H1 (cell line): ENCODE measurements at regions not wholly inside any gene's neighbourhood (a gene's known extent, or its start where the extent isn't known, plus 50 kb on each side); places are given as distances from the start of the nearest gene placed in this dataset.

ENCODE experiments used
- CTCF ChIA-PET: fragments of 300-600 bp; sonication (Branson Sonifier 250); formaldehyde crosslinking; loops from one replicate; lab custom pipeline; 2021; ENCODE audit not compliant: partially characterized antibody; lab: Charles Lee
- POLR2A ChIA-PET: fragments of 300-600 bp; sonication (Branson Sonifier 250); formaldehyde crosslinking; loops from one replicate; lab custom pipeline; 2021; ENCODE audit warnings: inconsistent platforms; ENCODE audit not compliant: partially characterized antibody; lab: Charles Lee
- DNase-seq, 2 experiments: peaks; one replicate each; pipeline versions ENCODE4 v3.0.0 to v3.0.0-alpha.2; 2010 to 2022; ENCODE audit warnings: low spot score in 2 of 2, low read depth in 1 of 2, mixed read lengths in 1 of 2
- FAIRE-seq: peaks from 2 replicates; lab custom pipeline; 2011; peaks lifted over from hg19 to GRCh38; lab: Jason Lieb, UNC
- H2AFZ ChIP-seq: 2 replicates; pipeline ENCODE4 v1.8.1; 2012; ENCODE audit warnings: low read length, inconsistent platforms
- H2AK5ac ChIP-seq: 2 replicates; pipeline ENCODE4 v1.6.1; 2013; ENCODE audit warnings: low read depth, low read length
- H2BK120ac ChIP-seq: replicated peaks from 2 replicates; pipeline ENCODE3; 2013; ENCODE audit warnings: low read depth, low read length, inconsistent platforms
- H2BK12ac ChIP-seq: 2 replicates; pipeline ENCODE4 v1.6.1; 2013; ENCODE audit warnings: low read depth, low read length
- H2BK15ac ChIP-seq: 2 replicates; pipeline ENCODE4 v1.6.1; 2013; ENCODE audit warnings: low read length
- H2BK20ac ChIP-seq: 2 replicates; pipeline ENCODE4 v1.6.1; 2013; ENCODE audit warnings: low read length
- H2BK5ac ChIP-seq: 2 replicates; pipeline ENCODE4 v1.6.1; 2013; ENCODE audit warnings: low read depth, low read length
- H3K14ac ChIP-seq: 2 replicates; pipeline ENCODE4 v1.6.1; 2013; ENCODE audit warnings: inconsistent platforms; ENCODE audit not compliant: insufficient read length
- H3K18ac ChIP-seq: 2 replicates; pipeline ENCODE4 v1.6.1; 2013; ENCODE audit warnings: low read length; ENCODE audit errors: extremely low read depth
- H3K23ac ChIP-seq: 2 replicates; pipeline ENCODE4 v1.6.1; 2013; ENCODE audit warnings: inconsistent platforms; ENCODE audit not compliant: insufficient read length
- H3K23me2 ChIP-seq: 2 replicates; pipeline ENCODE4 v1.6.1; 2013; ENCODE audit warnings: low read depth, low read length
- H3K27ac ChIP-seq: 2 replicates; pipeline ENCODE4 v1.6.1; 2011; ENCODE audit warnings: low read depth, low read length, inconsistent platforms
- H3K27me3 ChIP-seq, 4 experiments: replicated peaks in 1 of 4; 1 replicate in 1 of 4; 2 replicates in 3 of 4; pipeline versions ENCODE4 v1.6.1 to v1.8.1; 2011 to 2013; ENCODE audit warnings: low read length in 3 of 4, mild to moderate bottlenecking in 3 of 4, inconsistent platforms in 2 of 4, mixed read lengths in 2 of 4, moderate library complexity in 1 of 4; ENCODE audit not compliant: control insufficient read depth in 3 of 4, insufficient read depth in 3 of 4; ENCODE audit errors: extremely low read depth in 1 of 4
- H3K36me3 ChIP-seq, 4 experiments: 2 replicates each; pipeline versions ENCODE4 v1.6.1 to v1.8.1; 2011 to 2013; ENCODE audit warnings: mild to moderate bottlenecking in 4 of 4, low read length in 3 of 4, moderate library complexity in 2 of 4, control low read depth in 1 of 4, inconsistent platforms in 1 of 4; ENCODE audit not compliant: insufficient read depth in 4 of 4, control insufficient read depth in 2 of 4
- H3K4ac ChIP-seq: replicated peaks from 2 replicates; pipeline ENCODE3; 2013; ENCODE audit warnings: low read length, low read depth, mixed read lengths, inconsistent platforms; ENCODE audit not compliant: insufficient read length
- H3K4me1 ChIP-seq, 4 experiments: replicated peaks in 1 of 4; 1 replicate in 1 of 4; 2 replicates in 3 of 4; pipeline versions ENCODE4 v1.6.1 to v1.8.1; 2011 to 2013; ENCODE audit warnings: low read length in 3 of 4, inconsistent platforms in 2 of 4, mixed read lengths in 1 of 4; ENCODE audit not compliant: insufficient read depth in 4 of 4, control insufficient read depth in 3 of 4
- H3K4me2 ChIP-seq, 2 experiments: 2 replicates each; pipeline versions ENCODE4 v1.6.1 to v1.8.1; 2011 to 2013; ENCODE audit warnings: low read depth in 2 of 2, low read length in 2 of 2, control low read depth in 1 of 2, inconsistent platforms in 1 of 2, mild to moderate bottlenecking in 1 of 2; ENCODE audit not compliant: insufficient read depth in 1 of 2
- H3K4me3 ChIP-seq, 4 experiments: fragments of 200-600, 300-600 bp in 1 of 4; sonication (generic), shearing (Covaris generic), sonication (Bioruptor Twin) in 1 of 4; 2 replicates each; pipeline versions ENCODE4 v1.5.1 to v1.8.1; 2011 to 2016; ENCODE audit warnings: low read length in 4 of 4, low read depth in 3 of 4, control low read depth in 2 of 4, inconsistent platforms in 2 of 4, mild to moderate bottlenecking in 2 of 4, mixed read lengths in 1 of 4, moderate library complexity in 1 of 4; ENCODE audit not compliant: insufficient read depth in 2 of 4; ENCODE audit errors: extremely low read depth in 1 of 4
- H3K56ac ChIP-seq: replicated peaks from 2 replicates; pipeline ENCODE3; 2013; ENCODE audit warnings: low read depth, mild to moderate bottlenecking, mixed read lengths, low read length, inconsistent platforms; ENCODE audit not compliant: insufficient read length
- H3K79me1 ChIP-seq: 2 replicates; pipeline ENCODE4 v1.6.1; 2013; ENCODE audit warnings: low read depth, low read length, control low read depth
- H3K79me2 ChIP-seq, 2 experiments: 2 replicates each; pipeline versions ENCODE4 v1.6.1 to v1.8.1; 2012 to 2013; ENCODE audit warnings: low read length in 2 of 2, mild to moderate bottlenecking in 2 of 2, inconsistent platforms in 1 of 2; ENCODE audit not compliant: insufficient read depth in 2 of 2, control insufficient read depth in 1 of 2
- H3K9ac ChIP-seq, 4 experiments: replicated peaks in 1 of 4; 1 replicate in 1 of 4; 2 replicates in 3 of 4; pipeline versions ENCODE4 v1.6.1 to v1.8.1; 2011 to 2013; ENCODE audit warnings: low read depth in 3 of 4, low read length in 3 of 4, control low read depth in 2 of 4, mild to moderate bottlenecking in 2 of 4, moderate library complexity in 2 of 4, inconsistent platforms in 1 of 4; ENCODE audit errors: extremely low read depth in 1 of 4
- H3K9me3 ChIP-seq, 2 experiments: 2 replicates each; pipeline versions ENCODE4 v1.6.1 to v1.8.1; 2012 to 2013; ENCODE audit warnings: mild to moderate bottlenecking in 2 of 2, moderate library complexity in 2 of 2, control low read depth in 1 of 2, inconsistent platforms in 1 of 2, low read depth in 1 of 2, low read length in 1 of 2, mixed read lengths in 1 of 2; ENCODE audit not compliant: insufficient read depth in 2 of 2
- H4K20me1 ChIP-seq, 2 experiments: replicated peaks in 1 of 2; 2 replicates each; pipeline versions ENCODE3 to v1.8.1; 2011 to 2013; ENCODE audit warnings: inconsistent platforms in 2 of 2, low read length in 2 of 2, mild to moderate bottlenecking in 1 of 2; ENCODE audit not compliant: insufficient read depth in 2 of 2, control insufficient read depth in 1 of 2
- H4K5ac ChIP-seq: 2 replicates; pipeline ENCODE4 v1.6.1; 2013; ENCODE audit warnings: low read length, low read depth, mixed read lengths, inconsistent platforms; ENCODE audit not compliant: insufficient read length
- H4K8ac ChIP-seq: 2 replicates; pipeline ENCODE4 v1.8.0; 2013; ENCODE audit warnings: mild to moderate bottlenecking, moderate library complexity, low read length, inconsistent platforms; ENCODE audit not compliant: insufficient read depth; ENCODE audit errors: extremely low read depth
- H4K91ac ChIP-seq: replicated peaks from 2 replicates; pipeline ENCODE3; 2013; ENCODE audit warnings: low read length, mixed read lengths, inconsistent platforms; ENCODE audit not compliant: insufficient read length
- ASH2L ChIP-seq: fragments of 200-600, 300-600 bp; sonication (generic); IDR thresholded peaks from one replicate; pipeline ENCODE4 v1.7.1; 2017; ENCODE audit warnings: low read length
- CBX8 ChIP-seq: fragments of 300-800, 300-1000 bp; sonication (generic); IDR thresholded peaks from 2 replicates; pipeline ENCODE4 v1.7.1; 2016; ENCODE audit warnings: low read depth, low read length, borderline replicate concordance
- CEBPB ChIP-seq: IDR thresholded peaks from 2 replicates; pipeline ENCODE4 v1.6.1; 2012; ENCODE audit warnings: low read depth, low read length
- CHD2 ChIP-seq: IDR thresholded peaks from 2 replicates; pipeline ENCODE4 v1.6.1; 2012; ENCODE audit warnings: low read length, improper control_type of control experiment
- FOSL1 ChIP-seq: IDR thresholded peaks from 2 replicates; pipeline ENCODE4 v1.6.1; 2011; ENCODE audit warnings: mild to moderate bottlenecking, low read depth, low read length, moderate library complexity; ENCODE audit not compliant: insufficient read depth
- KDM5A ChIP-seq: fragments of 200-600 bp; IDR thresholded peaks from 2 replicates; pipeline ENCODE4 v1.7.1; 2012; ENCODE audit warnings: mild to moderate bottlenecking, low read length, inconsistent platforms, mixed read lengths
- NRF1 ChIP-seq: IDR thresholded peaks from 2 replicates; pipeline ENCODE4 v1.6.1; 2011; ENCODE audit warnings: mild to moderate bottlenecking, low read depth, low read length, improper control_type of control experiment
- RAD21 ChIP-seq, 2 experiments: IDR thresholded peaks in 1 of 2; conservative IDR thresholded peaks in 1 of 2; 2 replicates each; pipeline ENCODE4 v1.6.1; 2011; ENCODE audit warnings: low read depth in 2 of 2, low read length in 2 of 2, improper control_type of control experiment in 1 of 2, inconsistent platforms in 1 of 2, mild to moderate bottlenecking in 1 of 2, moderate library complexity in 1 of 2
- WGBS, 2 experiments: shearing (Covaris generic) in 1 of 2; methylation state at CpG; one replicate each; pipeline versions ENCODE4 v1.1.6 to v1.1.7; 2013 to 2015; ENCODE audit warnings: low lambda C conversion rate in 2 of 2, mixed read lengths in 2 of 2, inconsistent platforms in 1 of 2, low coverage in 1 of 2, missing lambda C conversion rate in 1 of 2; ENCODE audit not compliant: insufficient replicate concordance in 2 of 2, insufficient coverage in 1 of 2, insufficient read length in 1 of 2; ENCODE audit errors: extremely low coverage in 1 of 2, missing lambda C conversion rate in 1 of 2; 5-methylcytosine and 5-hydroxymethylcytosine counted together

- FAIRE-seq = no peak
- Histone ChIP-seq H2BK5ac (no peak overlapping the region), H3K23ac (no peak overlapping the region), H3K79me1 (no peaks in the 10 kb centered on the region), H4K8ac (no peak overlapping the region), H3K27ac (no peak overlapping the region), H2AK5ac (no peak overlapping the region), H2BK120ac (no peak overlapping the region), H3K9ac (no peak overlapping the region), H3K9me3 (no peaks in the 10 kb centered on the region), H4K5ac (no peak overlapping the region), H3K14ac (no peak overlapping the region), H3K23me2 (no peaks in the 10 kb centered on the region), H3K4me3 (no peak overlapping the region), H2BK20ac (no peak overlapping the region), H3K4ac (no peak overlapping the region), H3K56ac (no peak overlapping the region), H3K4me2 (no peak overlapping the region), H3K79me2 (no peaks in the 10 kb centered on the region), H2AFZ (no peak overlapping the region), H2BK15ac (no peak overlapping the region), H3K4me1 (no peaks in the 10 kb centered on the region)
- DNase-seq = no peak
- POLR2A ChIA-PET = no interaction called here
- no peak for TF ChIP-seq FOSL1
- no peak for TF ChIP-seq CEBPB
- no peak for TF ChIP-seq RAD21 (IDR thresholded peaks at IDR 0.05 in 1 of 2, conservative IDR thresholded peaks at IDR 0.05 in 1 of 2; ENCODE audit: low read depth in 2 of 2, low read length in 2 of 2)
- no peak for TF ChIP-seq ASH2L
- TF ChIP-seq CHD2 = no peak
- TF ChIP-seq NRF1 = no peak
- no peak for TF ChIP-seq KDM5A
- no peak for TF ChIP-seq CBX8
- TF ChIP-seq, all 59 proteins: peak for 0
- Histone ChIP-seq H2BK12ac (no peak overlapping the region), H3K27me3 (no peaks in the 10 kb centered on the region), H3K36me3 (no peaks in the 10 kb centered on the region), H4K91ac (no peak overlapping the region), H4K20me1 (no peaks in the 10 kb centered on the region), H3K18ac (no peak overlapping the region)
- WGBS, 2 experiments = 94% methylated on average over 12 of the region's 12 CpGs; no CpG with 5 or more reads in 1 of the 2 experiments
- CTCF ChIA-PET = interaction anchor here (1.0 to 1.6 kb wide), 2 partner anchors 14 to 24 kb away, joined by 3 read pairs; no protein-coding TSS in a partner anchor
These were observed 171.0 kb downstream of the PTPN20 start for GRCh38 chr10:47082055-47082784.
